ENCODE measurements at regions not wholly inside any gene's neighbourhood (a gene's known extent, or its start where the extent isn't known, plus 50 kb on each side); places are given as distances from the start of the nearest gene placed in this dataset.

GRCh38 chr19:30851646-30852045, 479.5 kb downstream of the ZNF536 start:
- no peaks in the 10 kb centered on the region for H3K4me1 Mint-ChIP-seq
- H3K4me3 Mint-ChIP-seq: no peak overlapping the region
- ChIA-PET CTCF (no interaction called here), POLR2A (no interaction called here)
- no peaks in the 10 kb centered on the region for H3K36me3 Mint-ChIP-seq
- no peaks in the 10 kb centered on the region for H3K9me3 Mint-ChIP-seq
- DNase-seq (ENCODE audit: low spot score): no peak
- H3K27me3 Mint-ChIP-seq (ENCODE audit: low read depth): no peaks in the 10 kb centered on the region
- TF ChIP-seq ZNF121 (CRISPR knock-in tag; IDR thresholded peaks at IDR 0.05) (no peak), RELA (CRISPR knock-in tag; IDR thresholded peaks at IDR 0.05; ENCODE audit: borderline replicate concordance) (no peak), ZNF138 (CRISPR knock-in tag; conservative IDR thresholded peaks at IDR 0.05) (no peak), NFATC4 (CRISPR knock-in tag; IDR thresholded peaks at IDR 0.05) (no peak), ERG (CRISPR knock-in tag; IDR thresholded peaks at IDR 0.05) (no peak), CTCF (IDR thresholded peaks at IDR 0.05) (no peak), OVOL2 (CRISPR knock-in tag; IDR thresholded peaks at IDR 0.05; ENCODE audit: borderline replicate concordance) (no peak), ATF6 (CRISPR knock-in tag; IDR thresholded peaks at IDR 0.05) (no peak)
- TF ChIP-seq, protein P1, sequence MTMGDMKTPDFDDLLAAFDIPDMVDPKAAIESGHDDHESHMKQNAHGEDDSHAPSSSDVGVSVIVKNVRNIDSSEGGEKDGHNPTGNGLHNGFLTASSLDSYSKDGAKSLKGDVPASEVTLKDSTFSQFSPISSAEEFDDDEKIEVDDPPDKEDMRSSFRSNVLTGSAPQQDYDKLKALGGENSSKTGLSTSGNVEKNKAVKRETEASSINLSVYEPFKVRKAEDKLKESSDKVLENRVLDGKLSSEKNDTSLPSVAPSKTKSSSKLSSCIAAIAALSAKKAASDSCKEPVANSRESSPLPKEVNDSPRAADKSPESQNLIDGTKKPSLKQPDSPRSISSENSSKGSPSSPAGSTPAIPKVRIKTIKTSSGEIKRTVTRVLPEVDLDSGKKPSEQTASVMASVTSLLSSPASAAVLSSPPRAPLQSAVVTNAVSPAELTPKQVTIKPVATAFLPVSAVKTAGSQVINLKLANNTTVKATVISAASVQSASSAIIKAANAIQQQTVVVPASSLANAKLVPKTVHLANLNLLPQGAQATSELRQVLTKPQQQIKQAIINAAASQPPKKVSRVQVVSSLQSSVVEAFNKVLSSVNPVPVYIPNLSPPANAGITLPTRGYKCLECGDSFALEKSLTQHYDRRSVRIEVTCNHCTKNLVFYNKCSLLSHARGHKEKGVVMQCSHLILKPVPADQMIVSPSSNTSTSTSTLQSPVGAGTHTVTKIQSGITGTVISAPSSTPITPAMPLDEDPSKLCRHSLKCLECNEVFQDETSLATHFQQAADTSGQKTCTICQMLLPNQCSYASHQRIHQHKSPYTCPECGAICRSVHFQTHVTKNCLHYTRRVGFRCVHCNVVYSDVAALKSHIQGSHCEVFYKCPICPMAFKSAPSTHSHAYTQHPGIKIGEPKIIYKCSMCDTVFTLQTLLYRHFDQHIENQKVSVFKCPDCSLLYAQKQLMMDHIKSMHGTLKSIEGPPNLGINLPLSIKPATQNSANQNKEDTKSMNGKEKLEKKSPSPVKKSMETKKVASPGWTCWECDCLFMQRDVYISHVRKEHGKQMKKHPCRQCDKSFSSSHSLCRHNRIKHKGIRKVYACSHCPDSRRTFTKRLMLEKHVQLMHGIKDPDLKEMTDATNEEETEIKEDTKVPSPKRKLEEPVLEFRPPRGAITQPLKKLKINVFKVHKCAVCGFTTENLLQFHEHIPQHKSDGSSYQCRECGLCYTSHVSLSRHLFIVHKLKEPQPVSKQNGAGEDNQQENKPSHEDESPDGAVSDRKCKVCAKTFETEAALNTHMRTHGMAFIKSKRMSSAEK (CRISPR knock-in tag; IDR thresholded peaks at IDR 0.05; ENCODE audit: borderline replicate concordance): no peak
- TF ChIP-seq, protein P2, sequence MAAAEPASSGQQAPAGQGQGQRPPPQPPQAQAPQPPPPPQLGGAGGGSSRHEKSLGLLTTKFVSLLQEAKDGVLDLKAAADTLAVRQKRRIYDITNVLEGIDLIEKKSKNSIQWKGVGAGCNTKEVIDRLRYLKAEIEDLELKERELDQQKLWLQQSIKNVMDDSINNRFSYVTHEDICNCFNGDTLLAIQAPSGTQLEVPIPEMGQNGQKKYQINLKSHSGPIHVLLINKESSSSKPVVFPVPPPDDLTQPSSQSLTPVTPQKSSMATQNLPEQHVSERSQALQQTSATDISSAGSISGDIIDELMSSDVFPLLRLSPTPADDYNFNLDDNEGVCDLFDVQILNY (CRISPR knock-in tag; IDR thresholded peaks at IDR 0.05): no peak
- TF ChIP-seq, protein P3, sequence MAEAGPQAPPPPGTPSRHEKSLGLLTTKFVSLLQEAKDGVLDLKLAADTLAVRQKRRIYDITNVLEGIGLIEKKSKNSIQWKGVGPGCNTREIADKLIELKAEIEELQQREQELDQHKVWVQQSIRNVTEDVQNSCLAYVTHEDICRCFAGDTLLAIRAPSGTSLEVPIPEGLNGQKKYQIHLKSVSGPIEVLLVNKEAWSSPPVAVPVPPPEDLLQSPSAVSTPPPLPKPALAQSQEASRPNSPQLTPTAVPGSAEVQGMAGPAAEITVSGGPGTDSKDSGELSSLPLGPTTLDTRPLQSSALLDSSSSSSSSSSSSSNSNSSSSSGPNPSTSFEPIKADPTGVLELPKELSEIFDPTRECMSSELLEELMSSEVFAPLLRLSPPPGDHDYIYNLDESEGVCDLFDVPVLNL (CRISPR knock-in tag; IDR thresholded peaks at IDR 0.05; ENCODE audit: borderline replicate concordance, low read depth): no peak
- TF ChIP-seq, protein P4, sequence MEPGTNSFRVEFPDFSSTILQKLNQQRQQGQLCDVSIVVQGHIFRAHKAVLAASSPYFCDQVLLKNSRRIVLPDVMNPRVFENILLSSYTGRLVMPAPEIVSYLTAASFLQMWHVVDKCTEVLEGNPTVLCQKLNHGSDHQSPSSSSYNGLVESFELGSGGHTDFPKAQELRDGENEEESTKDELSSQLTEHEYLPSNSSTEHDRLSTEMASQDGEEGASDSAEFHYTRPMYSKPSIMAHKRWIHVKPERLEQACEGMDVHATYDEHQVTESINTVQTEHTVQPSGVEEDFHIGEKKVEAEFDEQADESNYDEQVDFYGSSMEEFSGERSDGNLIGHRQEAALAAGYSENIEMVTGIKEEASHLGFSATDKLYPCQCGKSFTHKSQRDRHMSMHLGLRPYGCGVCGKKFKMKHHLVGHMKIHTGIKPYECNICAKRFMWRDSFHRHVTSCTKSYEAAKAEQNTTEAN (CRISPR knock-in tag; IDR thresholded peaks at IDR 0.05): no peak
- TF ChIP-seq, protein P5, sequence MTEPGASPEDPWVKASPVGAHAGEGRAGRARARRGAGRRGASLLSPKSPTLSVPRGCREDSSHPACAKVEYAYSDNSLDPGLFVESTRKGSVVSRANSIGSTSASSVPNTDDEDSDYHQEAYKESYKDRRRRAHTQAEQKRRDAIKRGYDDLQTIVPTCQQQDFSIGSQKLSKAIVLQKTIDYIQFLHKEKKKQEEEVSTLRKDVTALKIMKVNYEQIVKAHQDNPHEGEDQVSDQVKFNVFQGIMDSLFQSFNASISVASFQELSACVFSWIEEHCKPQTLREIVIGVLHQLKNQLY (CRISPR knock-in tag; IDR thresholded peaks at IDR 0.05): no peak
- no peak for ATAC-seq
- H3K27ac Mint-ChIP-seq: no peak overlapping the region
